GM19397 (cell line): ENCODE measurements at regions not wholly inside any gene's neighbourhood (a gene's known extent, or its start where the extent isn't known, plus 50 kb on each side); places are given as distances from the start of the nearest gene placed in this dataset.

Experiments
- ATAC-seq: cut with Tn5 transposase; IDR thresholded peaks from one replicate; pipeline ENCODE4 v1.9.1; 2021; ENCODE audit warnings: mild to moderate bottlenecking, moderate library complexity; ENCODE audit not compliant: unreplicated experiment

GRCh38 chr9:129368444-129368978 is 190.4 kb upstream of the IER5L start:
- no peak for ATAC-seq

- ATAC-seq = no peak
These were observed 189.2 kb upstream of the IER5L start for GRCh38 chr9:129367287-129367686.

GRCh38 chr9:129365196-129365595 is 187.1 kb upstream of the IER5L start:
- no peak for ATAC-seq

- ATAC-seq = no peak
These were observed 185.3 kb upstream of the IER5L start for GRCh38 chr9:129363216-129363873.

GRCh38 chr9:129362287-129363000 is 184.4 kb upstream of the IER5L start:
- no peak for ATAC-seq

GRCh38 chr9:129361196-129361595 is 183.1 kb upstream of the IER5L start:
- ATAC-seq = no peak

GRCh38 chr9:129359916-129360536 is 182.0 kb upstream of the IER5L start:
- no peak for ATAC-seq

GRCh38 chr9:129359162-129359811 is 181.2 kb upstream of the IER5L start:
- ATAC-seq = no peak

- ATAC-seq = no peak
These were observed 180.6 kb upstream of the IER5L start for GRCh38 chr9:129358621-129359154.

- no peak for ATAC-seq
These were observed 179.7 kb upstream of the IER5L start for GRCh38 chr9:129357773-129358245.

- ATAC-seq = no peak
These were observed 179.1 kb upstream of the IER5L start for GRCh38 chr9:129356871-129357772.

- no peak for ATAC-seq
These were observed 177.6 kb upstream of the IER5L start for GRCh38 chr9:129355631-129356030.

GRCh38 chr9:129354498-129354897 is 176.4 kb upstream of the IER5L start:
- no peak for ATAC-seq

- ATAC-seq = no peak
These were observed 175.8 kb upstream of the IER5L start for GRCh38 chr9:129353697-129354336.

- ATAC-seq = no peak
These were observed 174.2 kb upstream of the IER5L start for GRCh38 chr9:129352146-129352865.

- ATAC-seq = no peak
These were observed 173.6 kb upstream of the IER5L start for GRCh38 chr9:129351642-129352145.

GRCh38 chr9:129351058-129351641 is 173.1 kb upstream of the IER5L start:
- ATAC-seq = no peak
